ENCODE measurements at regions not wholly inside any gene's neighbourhood (a gene's known extent, or its start where the extent isn't known, plus 50 kb on each side); places are given as distances from the start of the nearest gene placed in this dataset.

DNA sequence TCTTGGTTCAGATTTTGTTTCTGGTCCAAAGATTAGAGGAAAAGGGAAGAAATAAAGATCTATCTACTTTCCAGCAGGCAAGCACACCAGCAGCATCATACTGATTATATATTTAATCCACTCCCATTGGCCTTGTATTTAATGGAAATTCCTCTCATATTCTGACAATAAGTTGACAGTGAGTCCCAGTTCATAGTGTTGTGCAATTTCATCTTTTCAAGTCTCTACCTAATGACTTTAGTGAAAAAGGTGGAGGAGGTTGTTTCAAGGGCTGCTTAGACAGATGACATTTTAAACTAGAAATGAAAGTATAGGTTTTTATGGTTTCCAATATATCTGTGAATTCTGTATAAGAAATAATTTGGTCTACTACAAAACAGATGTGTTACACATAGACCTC, 298.6 kb downstream of the PABPC4L start:
- no peaks in the 10 kb centered on the region for H3K27me3 Mint-ChIP-seq (ENCODE audit: unreplicated experiment)

DNA sequence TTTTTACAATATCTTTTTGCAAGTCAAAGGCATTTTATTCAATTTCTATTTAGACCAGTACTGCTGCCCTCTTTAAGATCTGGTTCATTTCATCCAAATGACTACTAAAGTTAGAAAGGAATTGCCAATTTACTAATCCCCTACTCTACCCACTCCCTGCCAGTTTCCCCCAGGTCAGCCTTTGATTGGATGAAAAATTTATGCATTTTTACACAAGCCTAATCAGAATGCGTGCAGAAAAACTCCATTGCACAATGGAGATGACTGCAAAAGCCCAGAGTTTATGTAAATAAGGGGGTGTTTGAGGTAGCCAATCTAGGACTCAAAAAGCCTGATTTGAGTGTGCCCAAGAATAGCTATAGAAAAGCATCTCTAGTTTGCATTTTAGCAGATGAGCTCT, 310.6 kb downstream of the PABPC4L start:
- no peak for DNase-seq (ENCODE audit: extremely low spot score, unreplicated experiment)
- no peak overlapping the region for H3K27ac Mint-ChIP-seq (ENCODE audit: unreplicated experiment)
- no peak overlapping the region for H3K4me3 Mint-ChIP-seq (ENCODE audit: unreplicated experiment)
- no peaks in the 10 kb centered on the region for H3K9me3 Mint-ChIP-seq (ENCODE audit: unreplicated experiment)
- TF ChIP-seq, protein P1, sequence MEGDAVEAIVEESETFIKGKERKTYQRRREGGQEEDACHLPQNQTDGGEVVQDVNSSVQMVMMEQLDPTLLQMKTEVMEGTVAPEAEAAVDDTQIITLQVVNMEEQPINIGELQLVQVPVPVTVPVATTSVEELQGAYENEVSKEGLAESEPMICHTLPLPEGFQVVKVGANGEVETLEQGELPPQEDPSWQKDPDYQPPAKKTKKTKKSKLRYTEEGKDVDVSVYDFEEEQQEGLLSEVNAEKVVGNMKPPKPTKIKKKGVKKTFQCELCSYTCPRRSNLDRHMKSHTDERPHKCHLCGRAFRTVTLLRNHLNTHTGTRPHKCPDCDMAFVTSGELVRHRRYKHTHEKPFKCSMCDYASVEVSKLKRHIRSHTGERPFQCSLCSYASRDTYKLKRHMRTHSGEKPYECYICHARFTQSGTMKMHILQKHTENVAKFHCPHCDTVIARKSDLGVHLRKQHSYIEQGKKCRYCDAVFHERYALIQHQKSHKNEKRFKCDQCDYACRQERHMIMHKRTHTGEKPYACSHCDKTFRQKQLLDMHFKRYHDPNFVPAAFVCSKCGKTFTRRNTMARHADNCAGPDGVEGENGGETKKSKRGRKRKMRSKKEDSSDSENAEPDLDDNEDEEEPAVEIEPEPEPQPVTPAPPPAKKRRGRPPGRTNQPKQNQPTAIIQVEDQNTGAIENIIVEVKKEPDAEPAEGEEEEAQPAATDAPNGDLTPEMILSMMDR (IDR thresholded peaks at IDR 0.05), result no peak
- no peaks in the 10 kb centered on the region for H3K27me3 Mint-ChIP-seq (ENCODE audit: unreplicated experiment)
- peaks cover 2% of the 10 kb centered on the region for H3K4me1 Mint-ChIP-seq (ENCODE audit: unreplicated experiment)
- no peaks in the 10 kb centered on the region for H3K36me3 Mint-ChIP-seq (ENCODE audit: unreplicated experiment)

More for the DNA sequence above, 298.6 kb downstream of the PABPC4L start:
- TF ChIP-seq, protein P1 (IDR thresholded peaks at IDR 0.05), result no peak
- peaks cover 8% of the 10 kb centered on the region for H3K9me3 Mint-ChIP-seq (ENCODE audit: unreplicated experiment)
- H3K36me3 Mint-ChIP-seq (ENCODE audit: unreplicated experiment), result peaks cover 3% of the 10 kb centered on the region
- no peak overlapping the region for H3K27ac Mint-ChIP-seq (ENCODE audit: unreplicated experiment)
- H3K4me3 Mint-ChIP-seq (ENCODE audit: unreplicated experiment), result no peak overlapping the region
- DNase-seq (ENCODE audit: extremely low spot score, unreplicated experiment), result no peak
- no peaks in the 10 kb centered on the region for H3K4me1 Mint-ChIP-seq (ENCODE audit: unreplicated experiment)

DNA sequence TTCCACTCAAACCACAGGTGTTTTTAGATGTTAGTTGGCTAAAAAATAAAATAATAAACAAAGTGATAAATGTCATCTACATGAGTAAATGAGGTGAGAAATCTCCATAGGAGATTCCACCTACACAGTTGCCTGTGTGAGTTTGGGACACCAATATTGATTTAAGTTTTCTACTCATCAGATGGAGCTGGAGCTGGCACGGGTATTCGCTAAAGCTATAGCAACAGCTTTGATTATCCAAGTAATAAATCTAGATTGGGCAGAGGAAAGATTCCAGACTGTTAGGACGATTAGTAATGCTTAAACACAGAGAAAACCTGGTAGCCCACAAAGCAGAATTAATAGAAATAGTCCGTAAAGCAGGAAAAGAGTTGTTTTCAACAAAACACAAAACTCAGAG, 313.9 kb downstream of the PABPC4L start:
- Mint-ChIP-seq H3K27ac (ENCODE audit: unreplicated experiment) (no peak overlapping the region), H3K4me3 (ENCODE audit: unreplicated experiment) (no peak overlapping the region), H3K36me3 (ENCODE audit: unreplicated experiment) (no peaks in the 10 kb centered on the region), H3K4me1 (ENCODE audit: unreplicated experiment) (peaks cover 2% of the 10 kb centered on the region), H3K9me3 (ENCODE audit: unreplicated experiment) (peaks cover under 1% of the 10 kb centered on the region), H3K27me3 (ENCODE audit: unreplicated experiment) (no peaks in the 10 kb centered on the region)
- TF ChIP-seq, protein P1 (IDR thresholded peaks at IDR 0.05), result no peak
- DNase-seq (ENCODE audit: extremely low spot score, unreplicated experiment), result no peak

DNA sequence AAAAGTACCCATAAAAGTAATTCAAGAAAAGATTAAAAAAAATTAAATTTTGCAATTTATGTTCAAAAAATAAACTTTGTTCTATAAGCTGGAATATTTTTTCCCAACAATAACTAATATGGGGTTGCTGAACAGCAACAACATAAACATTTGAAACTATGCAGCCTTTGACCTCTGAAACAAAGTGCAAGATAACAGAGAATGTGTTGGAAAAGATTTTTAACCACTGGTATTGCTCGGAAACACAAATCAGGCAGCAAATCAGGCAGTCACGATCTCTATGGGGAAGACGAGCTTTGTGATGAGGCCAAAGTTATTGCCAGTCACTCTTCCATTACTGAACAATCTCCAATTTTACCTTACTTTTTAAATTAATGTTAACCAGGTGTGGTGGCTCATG, 332.1 kb downstream of the PABPC4L start:
- Mint-ChIP-seq H3K27me3 (ENCODE audit: unreplicated experiment) (no peaks in the 10 kb centered on the region), H3K27ac (ENCODE audit: unreplicated experiment) (no peak overlapping the region), H3K36me3 (ENCODE audit: unreplicated experiment) (no peaks in the 10 kb centered on the region), H3K9me3 (ENCODE audit: unreplicated experiment) (no peaks in the 10 kb centered on the region), H3K4me1 (ENCODE audit: unreplicated experiment) (peaks cover 4% of the 10 kb centered on the region), H3K4me3 (ENCODE audit: unreplicated experiment) (no peak overlapping the region)
- TF ChIP-seq, protein P1 (IDR thresholded peaks at IDR 0.05), result no peak
- no peak for DNase-seq (ENCODE audit: extremely low spot score, unreplicated experiment)

DNA sequence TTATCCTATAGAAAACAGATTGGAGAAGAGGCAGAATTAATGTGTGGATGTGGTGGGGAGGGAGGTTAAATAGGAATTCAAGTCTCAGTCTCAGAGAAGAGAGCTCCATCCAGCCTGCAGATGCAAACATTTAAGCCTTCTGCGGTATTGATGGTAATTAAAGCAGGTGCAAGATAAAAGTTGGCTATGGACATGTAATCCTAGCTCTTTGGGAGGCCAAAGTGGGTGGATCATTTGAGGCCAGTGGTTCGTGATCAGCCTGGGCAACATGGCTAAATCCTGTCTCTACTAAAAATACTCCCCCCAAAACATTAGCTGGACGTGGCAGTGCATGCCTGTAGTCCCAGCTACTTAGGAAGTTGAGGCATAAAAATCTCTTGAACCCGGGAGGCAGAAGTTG, 332.7 kb downstream of the PABPC4L start:
- Mint-ChIP-seq H3K36me3 (ENCODE audit: unreplicated experiment) (no peaks in the 10 kb centered on the region), H3K9me3 (ENCODE audit: unreplicated experiment) (no peaks in the 10 kb centered on the region), H3K27ac (ENCODE audit: unreplicated experiment) (no peak overlapping the region), H3K4me3 (ENCODE audit: unreplicated experiment) (no peak overlapping the region), H3K27me3 (ENCODE audit: unreplicated experiment) (no peaks in the 10 kb centered on the region), H3K4me1 (ENCODE audit: unreplicated experiment) (peaks cover 4% of the 10 kb centered on the region)
- DNase-seq (ENCODE audit: extremely low spot score, unreplicated experiment), result no peak
- TF ChIP-seq, protein P1 (IDR thresholded peaks at IDR 0.05), result no peak

Measured in osteocyte (in vitro differentiated cells).